H1 (cell line): ENCODE measurements at regions not wholly inside any gene's neighbourhood (a gene's known extent, or its start where the extent isn't known, plus 50 kb on each side); places are given as distances from the start of the nearest gene placed in this dataset.

Experiments used
- CTCF ChIA-PET: fragments of 300-600 bp; sonication (Branson Sonifier 250); formaldehyde crosslinking; loops from one replicate; lab custom pipeline; 2021; ENCODE audit not compliant: partially characterized antibody; lab: Charles Lee
- POLR2A ChIA-PET: fragments of 300-600 bp; sonication (Branson Sonifier 250); formaldehyde crosslinking; loops from one replicate; lab custom pipeline; 2021; ENCODE audit warnings: inconsistent platforms; ENCODE audit not compliant: partially characterized antibody; lab: Charles Lee
- DNase-seq, 2 experiments: peaks; one replicate each; pipeline versions ENCODE4 v3.0.0 to v3.0.0-alpha.2; 2010 to 2022; ENCODE audit warnings: low spot score in 2 of 2, low read depth in 1 of 2, mixed read lengths in 1 of 2
- FAIRE-seq: peaks from 2 replicates; lab custom pipeline; 2011; peaks lifted over from hg19 to GRCh38; lab: Jason Lieb, UNC
- H2AFZ ChIP-seq: 2 replicates; pipeline ENCODE4 v1.8.1; 2012; ENCODE audit warnings: low read length, inconsistent platforms
- H2AK5ac ChIP-seq: 2 replicates; pipeline ENCODE4 v1.6.1; 2013; ENCODE audit warnings: low read depth, low read length
- H2BK120ac ChIP-seq: replicated peaks from 2 replicates; pipeline ENCODE3; 2013; ENCODE audit warnings: low read depth, low read length, inconsistent platforms
- H2BK12ac ChIP-seq: 2 replicates; pipeline ENCODE4 v1.6.1; 2013; ENCODE audit warnings: low read depth, low read length
- H2BK15ac ChIP-seq: 2 replicates; pipeline ENCODE4 v1.6.1; 2013; ENCODE audit warnings: low read length
- H2BK20ac ChIP-seq: 2 replicates; pipeline ENCODE4 v1.6.1; 2013; ENCODE audit warnings: low read length
- H2BK5ac ChIP-seq: 2 replicates; pipeline ENCODE4 v1.6.1; 2013; ENCODE audit warnings: low read depth, low read length
- H3K14ac ChIP-seq: 2 replicates; pipeline ENCODE4 v1.6.1; 2013; ENCODE audit warnings: inconsistent platforms; ENCODE audit not compliant: insufficient read length
- H3K18ac ChIP-seq: 2 replicates; pipeline ENCODE4 v1.6.1; 2013; ENCODE audit warnings: low read length; ENCODE audit errors: extremely low read depth
- H3K23ac ChIP-seq: 2 replicates; pipeline ENCODE4 v1.6.1; 2013; ENCODE audit warnings: inconsistent platforms; ENCODE audit not compliant: insufficient read length
- H3K23me2 ChIP-seq: 2 replicates; pipeline ENCODE4 v1.6.1; 2013; ENCODE audit warnings: low read depth, low read length
- H3K27ac ChIP-seq: 2 replicates; pipeline ENCODE4 v1.6.1; 2011; ENCODE audit warnings: low read depth, low read length, inconsistent platforms
- H3K27me3 ChIP-seq, 4 experiments: replicated peaks in 1 of 4; 1 replicate in 1 of 4; 2 replicates in 3 of 4; pipeline versions ENCODE4 v1.6.1 to v1.8.1; 2011 to 2013; ENCODE audit warnings: low read length in 3 of 4, mild to moderate bottlenecking in 3 of 4, inconsistent platforms in 2 of 4, mixed read lengths in 2 of 4, moderate library complexity in 1 of 4; ENCODE audit not compliant: control insufficient read depth in 3 of 4, insufficient read depth in 3 of 4; ENCODE audit errors: extremely low read depth in 1 of 4
- H3K36me3 ChIP-seq, 4 experiments: 2 replicates each; pipeline versions ENCODE4 v1.6.1 to v1.8.1; 2011 to 2013; ENCODE audit warnings: mild to moderate bottlenecking in 4 of 4, low read length in 3 of 4, moderate library complexity in 2 of 4, control low read depth in 1 of 4, inconsistent platforms in 1 of 4; ENCODE audit not compliant: insufficient read depth in 4 of 4, control insufficient read depth in 2 of 4
- H3K4ac ChIP-seq: replicated peaks from 2 replicates; pipeline ENCODE3; 2013; ENCODE audit warnings: low read length, low read depth, mixed read lengths, inconsistent platforms; ENCODE audit not compliant: insufficient read length
- H3K4me1 ChIP-seq, 4 experiments: replicated peaks in 1 of 4; 1 replicate in 1 of 4; 2 replicates in 3 of 4; pipeline versions ENCODE4 v1.6.1 to v1.8.1; 2011 to 2013; ENCODE audit warnings: low read length in 3 of 4, inconsistent platforms in 2 of 4, mixed read lengths in 1 of 4; ENCODE audit not compliant: insufficient read depth in 4 of 4, control insufficient read depth in 3 of 4
- H3K4me2 ChIP-seq, 2 experiments: 2 replicates each; pipeline versions ENCODE4 v1.6.1 to v1.8.1; 2011 to 2013; ENCODE audit warnings: low read depth in 2 of 2, low read length in 2 of 2, control low read depth in 1 of 2, inconsistent platforms in 1 of 2, mild to moderate bottlenecking in 1 of 2; ENCODE audit not compliant: insufficient read depth in 1 of 2
- H3K4me3 ChIP-seq, 4 experiments: fragments of 200-600, 300-600 bp in 1 of 4; sonication (generic), shearing (Covaris generic), sonication (Bioruptor Twin) in 1 of 4; 2 replicates each; pipeline versions ENCODE4 v1.5.1 to v1.8.1; 2011 to 2016; ENCODE audit warnings: low read length in 4 of 4, low read depth in 3 of 4, control low read depth in 2 of 4, inconsistent platforms in 2 of 4, mild to moderate bottlenecking in 2 of 4, mixed read lengths in 1 of 4, moderate library complexity in 1 of 4; ENCODE audit not compliant: insufficient read depth in 2 of 4; ENCODE audit errors: extremely low read depth in 1 of 4
- H3K56ac ChIP-seq: replicated peaks from 2 replicates; pipeline ENCODE3; 2013; ENCODE audit warnings: low read depth, mild to moderate bottlenecking, mixed read lengths, low read length, inconsistent platforms; ENCODE audit not compliant: insufficient read length
- H3K79me1 ChIP-seq: 2 replicates; pipeline ENCODE4 v1.6.1; 2013; ENCODE audit warnings: low read depth, low read length, control low read depth
- H3K79me2 ChIP-seq, 2 experiments: 2 replicates each; pipeline versions ENCODE4 v1.6.1 to v1.8.1; 2012 to 2013; ENCODE audit warnings: low read length in 2 of 2, mild to moderate bottlenecking in 2 of 2, inconsistent platforms in 1 of 2; ENCODE audit not compliant: insufficient read depth in 2 of 2, control insufficient read depth in 1 of 2
- H3K9ac ChIP-seq, 4 experiments: replicated peaks in 1 of 4; 1 replicate in 1 of 4; 2 replicates in 3 of 4; pipeline versions ENCODE4 v1.6.1 to v1.8.1; 2011 to 2013; ENCODE audit warnings: low read depth in 3 of 4, low read length in 3 of 4, control low read depth in 2 of 4, mild to moderate bottlenecking in 2 of 4, moderate library complexity in 2 of 4, inconsistent platforms in 1 of 4; ENCODE audit errors: extremely low read depth in 1 of 4
- H3K9me3 ChIP-seq, 2 experiments: 2 replicates each; pipeline versions ENCODE4 v1.6.1 to v1.8.1; 2012 to 2013; ENCODE audit warnings: mild to moderate bottlenecking in 2 of 2, moderate library complexity in 2 of 2, control low read depth in 1 of 2, inconsistent platforms in 1 of 2, low read depth in 1 of 2, low read length in 1 of 2, mixed read lengths in 1 of 2; ENCODE audit not compliant: insufficient read depth in 2 of 2
- H4K20me1 ChIP-seq, 2 experiments: replicated peaks in 1 of 2; 2 replicates each; pipeline versions ENCODE3 to v1.8.1; 2011 to 2013; ENCODE audit warnings: inconsistent platforms in 2 of 2, low read length in 2 of 2, mild to moderate bottlenecking in 1 of 2; ENCODE audit not compliant: insufficient read depth in 2 of 2, control insufficient read depth in 1 of 2
- H4K5ac ChIP-seq: 2 replicates; pipeline ENCODE4 v1.6.1; 2013; ENCODE audit warnings: low read length, low read depth, mixed read lengths, inconsistent platforms; ENCODE audit not compliant: insufficient read length
- H4K8ac ChIP-seq: 2 replicates; pipeline ENCODE4 v1.8.0; 2013; ENCODE audit warnings: mild to moderate bottlenecking, moderate library complexity, low read length, inconsistent platforms; ENCODE audit not compliant: insufficient read depth; ENCODE audit errors: extremely low read depth
- H4K91ac ChIP-seq: replicated peaks from 2 replicates; pipeline ENCODE3; 2013; ENCODE audit warnings: low read length, mixed read lengths, inconsistent platforms; ENCODE audit not compliant: insufficient read length
- ATF2 ChIP-seq: IDR thresholded peaks from 2 replicates; pipeline ENCODE4 v1.6.1; 2012; ENCODE audit warnings: low read length, inconsistent platforms
- CHD1 ChIP-seq: IDR thresholded peaks from 2 replicates; pipeline ENCODE4 v1.6.1; 2012; ENCODE audit warnings: low read depth, low read length, improper control_type of control experiment
- CTCF ChIP-seq, 3 experiments: IDR thresholded peaks; 1 replicate in 2 of 3; 2 replicates in 1 of 3; pipeline versions ENCODE4 v1.5.1 to v1.6.1; 2011; ENCODE audit warnings: low read length in 3 of 3, mild to moderate bottlenecking in 3 of 3, inconsistent platforms in 2 of 3, low read depth in 1 of 3, moderate library complexity in 1 of 3; ENCODE audit not compliant: insufficient read depth in 1 of 3; ENCODE audit errors: control extremely low read depth in 1 of 3
- FOSL1 ChIP-seq: IDR thresholded peaks from 2 replicates; pipeline ENCODE4 v1.6.1; 2011; ENCODE audit warnings: mild to moderate bottlenecking, low read depth, low read length, moderate library complexity; ENCODE audit not compliant: insufficient read depth
- GABPA ChIP-seq: IDR thresholded peaks from 2 replicates; pipeline ENCODE4 v1.6.1; 2011; ENCODE audit warnings: mild to moderate bottlenecking, low read length, moderate library complexity, borderline replicate concordance; ENCODE audit not compliant: insufficient read depth
- HDAC6 ChIP-seq: IDR thresholded peaks from one replicate; pipeline ENCODE4 v1.7.1; 2012; ENCODE audit warnings: low read depth, mild to moderate bottlenecking, inconsistent platforms, low read length, moderate library complexity
- JUND ChIP-seq: IDR thresholded peaks from 2 replicates; pipeline ENCODE4 v1.6.1; 2011; ENCODE audit warnings: mild to moderate bottlenecking, improper control_type of control experiment, low read length
- RAD21 ChIP-seq, 2 experiments: IDR thresholded peaks in 1 of 2; conservative IDR thresholded peaks in 1 of 2; 2 replicates each; pipeline ENCODE4 v1.6.1; 2011; ENCODE audit warnings: low read depth in 2 of 2, low read length in 2 of 2, improper control_type of control experiment in 1 of 2, inconsistent platforms in 1 of 2, mild to moderate bottlenecking in 1 of 2, moderate library complexity in 1 of 2
- SP2 ChIP-seq: IDR thresholded peaks from 2 replicates; pipeline ENCODE4 v1.6.1; 2012; ENCODE audit warnings: mild to moderate bottlenecking, low read length, inconsistent platforms
- TBP ChIP-seq: IDR thresholded peaks from 2 replicates; pipeline ENCODE4 v1.6.1; 2011; ENCODE audit warnings: low read depth, low read length, improper control_type of control experiment
- ZNF274 ChIP-seq: IDR thresholded peaks from 2 replicates; pipeline ENCODE4 v1.7.0; 2012; ENCODE audit warnings: low read length, borderline replicate concordance; ENCODE audit errors: extremely low read depth
- WGBS, 2 experiments: shearing (Covaris generic) in 1 of 2; methylation state at CpG; one replicate each; pipeline versions ENCODE4 v1.1.6 to v1.1.7; 2013 to 2015; ENCODE audit warnings: low lambda C conversion rate in 2 of 2, mixed read lengths in 2 of 2, inconsistent platforms in 1 of 2, low coverage in 1 of 2, missing lambda C conversion rate in 1 of 2; ENCODE audit not compliant: insufficient replicate concordance in 2 of 2, insufficient coverage in 1 of 2, insufficient read length in 1 of 2; ENCODE audit errors: extremely low coverage in 1 of 2, missing lambda C conversion rate in 1 of 2; 5-methylcytosine and 5-hydroxymethylcytosine counted together

- Histone ChIP-seq H3K79me1 (no peaks in the 10 kb centered on the region), H3K9ac (no peak overlapping the region), H3K56ac (no peak overlapping the region), H4K20me1 (no peaks in the 10 kb centered on the region), H4K8ac (no peak overlapping the region), H2BK120ac (no peak overlapping the region), H4K5ac (no peak overlapping the region), H2AK5ac (no peak overlapping the region), H3K14ac (no peak overlapping the region), H3K4ac (no peak overlapping the region), H2BK20ac (no peak overlapping the region), H3K23me2 (no peaks in the 10 kb centered on the region), H2BK5ac (no peak overlapping the region), H3K23ac (no peak overlapping the region), H3K4me3 (no peak overlapping the region), H2BK12ac (no peak overlapping the region), H3K27me3 (no peaks in the 10 kb centered on the region)
- DNase-seq (no peak), FAIRE-seq (no peak)
- CTCF ChIA-PET: no interaction called here
- TF ChIP-seq JUND: no peak
- TF ChIP-seq RAD21 (IDR thresholded peaks at IDR 0.05 in 1 of 2, conservative IDR thresholded peaks at IDR 0.05 in 1 of 2; ENCODE audit: low read depth in 2 of 2, low read length in 2 of 2): no peak
- no peak for TF ChIP-seq GABPA
- no peak for TF ChIP-seq HDAC6
- no peak for TF ChIP-seq TBP
- TF ChIP-seq ZNF274: no peak
- TF ChIP-seq CTCF (IDR thresholded peaks at IDR 0.05; ENCODE audit: control extremely low read depth in 1 of 3, insufficient read depth in 1 of 3, low read depth in 1 of 3, low read length in 3 of 3): no peak
- no peak for TF ChIP-seq FOSL1
- TF ChIP-seq SP2: no peak
- no peak for TF ChIP-seq ATF2
- TF ChIP-seq CHD1: no peak
- TF ChIP-seq, all 59 proteins: peak for 0
- H2BK15ac ChIP-seq: no peak overlapping the region
- POLR2A ChIA-PET: no interaction called here
- 57% methylated on average over 1 of the region's 1 CpG; no CpG with 5 or more reads in 1 of the 2 experiments for WGBS, 2 experiments
- H3K18ac ChIP-seq: no peak overlapping the region
- H3K4me2 ChIP-seq: no peak overlapping the region
- H3K79me2 ChIP-seq: no peaks in the 10 kb centered on the region
- H4K91ac ChIP-seq: no peak overlapping the region
- H3K36me3 ChIP-seq: no peaks in the 10 kb centered on the region
- no peaks in the 10 kb centered on the region for H3K9me3 ChIP-seq
- no peak overlapping the region for H3K27ac ChIP-seq
- no peak overlapping the region for H2AFZ ChIP-seq
- no peaks in the 10 kb centered on the region for H3K4me1 ChIP-seq
Measured at GRCh38 chrX:66988331-66988730, 349.5 kb upstream of the EDA2R start.
